Nephron (organoid): ENCODE measurements at regions not wholly inside any gene's neighbourhood (a gene's known extent, or its start where the extent isn't known, plus 50 kb on each side); places are given as distances from the start of the nearest gene placed in this dataset.

ENCODE experiments used
- H3K27ac Mint-ChIP-seq, 3 experiments: 2 replicates each; pipeline ENCODE4 v1.8.0; 2020; ENCODE audit warnings: mixed read lengths in 3 of 3, mild to moderate bottlenecking in 2 of 3, moderate library complexity in 1 of 3
- H3K27me3 Mint-ChIP-seq: 2 replicates; pipeline ENCODE4 v1.8.0; 2021; ENCODE audit warnings: low read depth, mild to moderate bottlenecking, moderate library complexity, mixed read lengths
- H3K36me3 Mint-ChIP-seq: 2 replicates; pipeline ENCODE4 v1.8.0; 2020; ENCODE audit warnings: low read depth, mixed read lengths
- H3K4me1 Mint-ChIP-seq: 2 replicates; pipeline ENCODE4 v1.8.0; 2020; ENCODE audit warnings: mixed read lengths
- H3K4me3 Mint-ChIP-seq, 3 experiments: 2 replicates each; pipeline ENCODE4 v1.8.0; 2020; ENCODE audit warnings: mild to moderate bottlenecking in 3 of 3, mixed read lengths in 3 of 3, moderate library complexity in 2 of 3
- H3K9me3 Mint-ChIP-seq: 2 replicates; pipeline ENCODE4 v1.8.0; 2020; ENCODE audit warnings: mixed read lengths
- TF ChIP-seq, protein P1 (sequence below), 3 experiments: fragments of 200-600 bp; sonication (generic); IDR thresholded peaks; one replicate each; pipeline ENCODE4 v1.5.0; 2021; ENCODE audit warnings: antibody characterized with exemption in 3 of 3; ENCODE audit not compliant: unreplicated experiment in 3 of 3

GRCh38 chr15:47620960-47621681, 96.2 kb upstream of the SEMA6D start:
- Mint-ChIP-seq H3K4me3 (no peak overlapping the region), H3K27me3 (no peaks in the 10 kb centered on the region), H3K9me3 (no peaks in the 10 kb centered on the region), H3K4me1 (peaks cover 14% of the 10 kb centered on the region), H3K36me3 (no peaks in the 10 kb centered on the region), H3K27ac (no peak overlapping the region)
- TF ChIP-seq, protein P1, sequence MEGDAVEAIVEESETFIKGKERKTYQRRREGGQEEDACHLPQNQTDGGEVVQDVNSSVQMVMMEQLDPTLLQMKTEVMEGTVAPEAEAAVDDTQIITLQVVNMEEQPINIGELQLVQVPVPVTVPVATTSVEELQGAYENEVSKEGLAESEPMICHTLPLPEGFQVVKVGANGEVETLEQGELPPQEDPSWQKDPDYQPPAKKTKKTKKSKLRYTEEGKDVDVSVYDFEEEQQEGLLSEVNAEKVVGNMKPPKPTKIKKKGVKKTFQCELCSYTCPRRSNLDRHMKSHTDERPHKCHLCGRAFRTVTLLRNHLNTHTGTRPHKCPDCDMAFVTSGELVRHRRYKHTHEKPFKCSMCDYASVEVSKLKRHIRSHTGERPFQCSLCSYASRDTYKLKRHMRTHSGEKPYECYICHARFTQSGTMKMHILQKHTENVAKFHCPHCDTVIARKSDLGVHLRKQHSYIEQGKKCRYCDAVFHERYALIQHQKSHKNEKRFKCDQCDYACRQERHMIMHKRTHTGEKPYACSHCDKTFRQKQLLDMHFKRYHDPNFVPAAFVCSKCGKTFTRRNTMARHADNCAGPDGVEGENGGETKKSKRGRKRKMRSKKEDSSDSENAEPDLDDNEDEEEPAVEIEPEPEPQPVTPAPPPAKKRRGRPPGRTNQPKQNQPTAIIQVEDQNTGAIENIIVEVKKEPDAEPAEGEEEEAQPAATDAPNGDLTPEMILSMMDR (IDR thresholded peaks at IDR 0.05; ENCODE audit: unreplicated experiment in 3 of 3), result no peak

GRCh38 chr15:47622055-47622454, 95.2 kb upstream of the SEMA6D start:
- H3K4me3 Mint-ChIP-seq, result no peak overlapping the region
- H3K9me3 Mint-ChIP-seq, result no peaks in the 10 kb centered on the region
- H3K36me3 Mint-ChIP-seq, result no peaks in the 10 kb centered on the region
- no peak overlapping the region for H3K27ac Mint-ChIP-seq
- H3K27me3 Mint-ChIP-seq, result no peaks in the 10 kb centered on the region
- TF ChIP-seq, protein P1 (IDR thresholded peaks at IDR 0.05; ENCODE audit: unreplicated experiment in 3 of 3), result no peak
- peaks cover 14% of the 10 kb centered on the region for H3K4me1 Mint-ChIP-seq

GRCh38 chr15:47624503-47624902, 92.8 kb upstream of the SEMA6D start:
- H3K36me3 Mint-ChIP-seq, result no peaks in the 10 kb centered on the region
- H3K9me3 Mint-ChIP-seq, result peaks cover under 1% of the 10 kb centered on the region
- no peak overlapping the region for H3K27ac Mint-ChIP-seq
- TF ChIP-seq, protein P1 (IDR thresholded peaks at IDR 0.05; ENCODE audit: unreplicated experiment in 3 of 3), result no peak
- no peak overlapping the region for H3K4me3 Mint-ChIP-seq
- peaks cover 14% of the 10 kb centered on the region for H3K4me1 Mint-ChIP-seq
- H3K27me3 Mint-ChIP-seq, result no peaks in the 10 kb centered on the region

- H3K27ac Mint-ChIP-seq, result no peak overlapping the region
- TF ChIP-seq, protein P1 (IDR thresholded peaks at IDR 0.05; ENCODE audit: unreplicated experiment in 3 of 3), result no peak
- H3K36me3 Mint-ChIP-seq, result no peaks in the 10 kb centered on the region
- no peaks in the 10 kb centered on the region for H3K27me3 Mint-ChIP-seq
- no peaks in the 10 kb centered on the region for H3K4me1 Mint-ChIP-seq
- H3K9me3 Mint-ChIP-seq, result peaks cover 3% of the 10 kb centered on the region
- H3K4me3 Mint-ChIP-seq, result no peak overlapping the region
These were observed 78.3 kb upstream of the SEMA6D start for GRCh38 chr15:47639042-47639441.

GRCh38 chr15:47640079-47640478, 77.2 kb upstream of the SEMA6D start:
- Mint-ChIP-seq H3K27ac (no peak overlapping the region), H3K4me1 (peaks cover 7% of the 10 kb centered on the region), H3K36me3 (no peaks in the 10 kb centered on the region), H3K9me3 (no peaks in the 10 kb centered on the region), H3K4me3 (no peak overlapping the region), H3K27me3 (no peaks in the 10 kb centered on the region)
- TF ChIP-seq, protein P1 (IDR thresholded peaks at IDR 0.05; ENCODE audit: unreplicated experiment in 3 of 3), result no peak

DNA sequence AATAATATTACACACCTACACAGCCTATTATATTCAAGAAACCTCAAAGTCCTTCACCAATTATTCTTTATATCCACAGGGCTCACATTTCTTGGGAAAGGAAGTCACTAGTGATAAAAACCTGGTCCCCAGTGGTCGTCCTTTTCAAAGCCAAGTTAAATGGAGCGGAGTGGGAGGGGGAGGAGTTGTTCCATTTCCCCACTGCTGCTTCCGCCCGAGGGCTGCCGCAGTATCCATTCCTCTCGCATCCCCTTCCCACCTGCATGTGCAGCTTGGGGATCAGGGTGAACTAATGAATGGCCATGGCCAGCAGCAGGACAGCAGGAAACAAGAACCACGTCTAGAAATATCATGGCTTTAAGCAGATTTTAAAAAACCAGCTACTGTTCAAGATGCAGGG, 76.4 kb upstream of the SEMA6D start:
- no peaks in the 10 kb centered on the region for H3K36me3 Mint-ChIP-seq

More for the DNA sequence above, 76.4 kb upstream of the SEMA6D start:
- H3K27ac Mint-ChIP-seq, result no peak overlapping the region
- H3K27me3 Mint-ChIP-seq, result no peaks in the 10 kb centered on the region
- TF ChIP-seq, protein P1 (IDR thresholded peaks at IDR 0.05; ENCODE audit: unreplicated experiment in 3 of 3), result no peak
- no peak overlapping the region for H3K4me3 Mint-ChIP-seq
- H3K4me1 Mint-ChIP-seq, result peaks cover 7% of the 10 kb centered on the region
- no peaks in the 10 kb centered on the region for H3K9me3 Mint-ChIP-seq
